ENCODE measurements at regions not wholly inside any gene's neighbourhood (a gene's known extent, or its start where the extent isn't known, plus 50 kb on each side); places are given as distances from the start of the nearest gene placed in this dataset.

GRCh38 chr7:54856856-54857255 lies 97.8 kb upstream of the SEC61G start:
- DNase-seq: no peak

- DNase-seq: no peak
Measured at GRCh38 chr7:54857294-54857693, 98.3 kb upstream of the SEC61G start.

- no peak for DNase-seq
Measured at GRCh38 chr7:54858008-54858692, 99.1 kb upstream of the SEC61G start.

- no peak for DNase-seq
Measured at GRCh38 chr7:54859066-54859465, 100.1 kb upstream of the SEC61G start.

GRCh38 chr7:54859545-54859944 lies 100.5 kb upstream of the SEC61G start:
- DNase-seq: no peak

GRCh38 chr7:54860003-54860775 lies 101.2 kb upstream of the SEC61G start:
- no peak for DNase-seq

GRCh38 chr7:54860843-54861242 lies 101.8 kb upstream of the SEC61G start:
- no peak for DNase-seq

GRCh38 chr7:54864663-54865062 lies 105.7 kb upstream of the SEC61G start:
- no peak for DNase-seq

GRCh38 chr7:54869523-54869922 lies 110.5 kb upstream of the SEC61G start:
- no peak for DNase-seq

- no peak for DNase-seq
Measured at GRCh38 chr7:54874804-54875203, 115.8 kb upstream of the SEC61G start.

- no peak for DNase-seq
Measured at GRCh38 chr7:54877683-54878082, 118.7 kb upstream of the SEC61G start.

GRCh38 chr7:54878339-54878738 lies 119.3 kb upstream of the SEC61G start:
- DNase-seq: no peak

- no peak for DNase-seq
Measured at GRCh38 chr7:54879776-54880175, 120.8 kb upstream of the SEC61G start.

GRCh38 chr7:54880326-54880989 lies 121.4 kb upstream of the SEC61G start:
- no peak for DNase-seq

GRCh38 chr7:54881816-54882520 lies 123.0 kb upstream of the SEC61G start:
- DNase-seq: no peak

GRCh38 chr7:54882694-54883093 lies 123.7 kb upstream of the SEC61G start:
- no peak for DNase-seq

GRCh38 chr7:54883576-54883975 lies 124.6 kb upstream of the SEC61G start:
- no peak for DNase-seq

GRCh38 chr7:54885285-54885684 lies 126.3 kb upstream of the SEC61G start:
- DNase-seq: no peak

- no peak for DNase-seq
Measured at GRCh38 chr7:54888067-54888733, 129.2 kb upstream of the SEC61G start.

GRCh38 chr7:54888734-54889082 lies 129.7 kb upstream of the SEC61G start:
- no peak for DNase-seq

GRCh38 chr7:54897891-54898290 lies 120.9 kb upstream of the EGFR start:
- DNase-seq: no peak

- no peak for DNase-seq
Measured at GRCh38 chr7:54898659-54899340, 120.0 kb upstream of the EGFR start.
